Bronchial epithelial cell (primary cell): ENCODE measurements at regions not wholly inside any gene's neighbourhood (a gene's known extent, or its start where the extent isn't known, plus 50 kb on each side); places are given as distances from the start of the nearest gene placed in this dataset.

Experiments
- DNase-seq: peaks from one replicate; pipeline ENCODE4 v3.0.0-alpha.2; 2010; ENCODE audit warnings: low read depth
- FAIRE-seq: peaks from 2 replicates; lab custom pipeline; 2011; peaks lifted over from hg19 to GRCh38; lab: Jason Lieb, UNC
- H3K27me3 ChIP-seq: 2 replicates; pipeline ENCODE4 v1.5.1; 2011; ENCODE audit warnings: low read length; ENCODE audit not compliant: control insufficient read depth, insufficient read depth
- H3K36me3 ChIP-seq: 2 replicates; pipeline ENCODE4 v1.5.1; 2011; ENCODE audit warnings: low read length; ENCODE audit not compliant: control insufficient read depth, insufficient read depth
- H3K4me3 ChIP-seq: 2 replicates; pipeline ENCODE4 v1.5.1; 2011; ENCODE audit warnings: mild to moderate bottlenecking, low read depth, low read length, control low read depth
- TF ChIP-seq, protein P1 (sequence below): IDR thresholded peaks from 2 replicates; pipeline ENCODE4 v1.5.1; 2011; ENCODE audit warnings: mild to moderate bottlenecking, moderate library complexity, low read length, control low read depth, inconsistent platforms; ENCODE audit not compliant: insufficient read depth, severe bottlenecking

DNA sequence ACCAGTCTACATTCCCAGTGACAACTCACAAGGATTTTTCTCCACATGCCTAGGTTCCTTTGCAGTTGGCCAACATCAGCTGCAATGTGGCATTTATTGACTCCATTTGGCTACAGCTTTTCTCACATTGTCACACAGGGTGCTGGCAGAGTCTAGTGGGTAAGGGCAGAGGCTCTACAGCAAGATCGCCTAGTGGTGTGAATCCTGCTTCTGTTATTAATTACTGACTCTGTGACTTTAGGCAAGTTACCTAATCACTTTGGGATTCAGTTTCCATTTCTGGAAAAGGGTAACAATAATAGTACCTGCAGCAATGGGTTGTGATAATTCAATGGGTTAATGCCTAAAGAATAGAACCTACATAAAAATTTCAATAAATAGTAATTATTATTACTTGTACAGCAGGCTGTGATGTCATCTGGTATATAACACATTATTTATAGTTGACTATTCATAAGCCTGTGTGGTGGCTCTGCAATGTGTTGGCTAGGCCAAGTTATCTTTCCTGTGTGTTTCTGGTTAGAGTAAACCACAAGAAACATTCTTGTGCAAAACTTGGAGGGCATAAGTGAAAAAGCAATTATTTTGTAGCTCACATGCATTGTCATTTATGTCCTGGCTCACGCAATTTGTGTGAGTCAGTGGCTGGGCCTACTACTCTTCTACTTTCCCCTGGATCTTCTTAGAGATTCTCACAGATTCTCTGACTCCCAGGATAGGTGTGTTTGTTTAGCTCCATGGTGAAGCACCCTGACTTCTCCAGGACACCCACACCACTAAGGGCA, 59.5 kb downstream of the PTGS2 start:
- TF ChIP-seq, protein P1, sequence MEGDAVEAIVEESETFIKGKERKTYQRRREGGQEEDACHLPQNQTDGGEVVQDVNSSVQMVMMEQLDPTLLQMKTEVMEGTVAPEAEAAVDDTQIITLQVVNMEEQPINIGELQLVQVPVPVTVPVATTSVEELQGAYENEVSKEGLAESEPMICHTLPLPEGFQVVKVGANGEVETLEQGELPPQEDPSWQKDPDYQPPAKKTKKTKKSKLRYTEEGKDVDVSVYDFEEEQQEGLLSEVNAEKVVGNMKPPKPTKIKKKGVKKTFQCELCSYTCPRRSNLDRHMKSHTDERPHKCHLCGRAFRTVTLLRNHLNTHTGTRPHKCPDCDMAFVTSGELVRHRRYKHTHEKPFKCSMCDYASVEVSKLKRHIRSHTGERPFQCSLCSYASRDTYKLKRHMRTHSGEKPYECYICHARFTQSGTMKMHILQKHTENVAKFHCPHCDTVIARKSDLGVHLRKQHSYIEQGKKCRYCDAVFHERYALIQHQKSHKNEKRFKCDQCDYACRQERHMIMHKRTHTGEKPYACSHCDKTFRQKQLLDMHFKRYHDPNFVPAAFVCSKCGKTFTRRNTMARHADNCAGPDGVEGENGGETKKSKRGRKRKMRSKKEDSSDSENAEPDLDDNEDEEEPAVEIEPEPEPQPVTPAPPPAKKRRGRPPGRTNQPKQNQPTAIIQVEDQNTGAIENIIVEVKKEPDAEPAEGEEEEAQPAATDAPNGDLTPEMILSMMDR = no peak
- Histone ChIP-seq H3K36me3 (no peaks in the 10 kb centered on the region), H3K4me3 (no peak overlapping the region), H3K27me3 (no peaks in the 10 kb centered on the region)
- FAIRE-seq (no peak), DNase-seq (peak; percentile 33)

DNA sequence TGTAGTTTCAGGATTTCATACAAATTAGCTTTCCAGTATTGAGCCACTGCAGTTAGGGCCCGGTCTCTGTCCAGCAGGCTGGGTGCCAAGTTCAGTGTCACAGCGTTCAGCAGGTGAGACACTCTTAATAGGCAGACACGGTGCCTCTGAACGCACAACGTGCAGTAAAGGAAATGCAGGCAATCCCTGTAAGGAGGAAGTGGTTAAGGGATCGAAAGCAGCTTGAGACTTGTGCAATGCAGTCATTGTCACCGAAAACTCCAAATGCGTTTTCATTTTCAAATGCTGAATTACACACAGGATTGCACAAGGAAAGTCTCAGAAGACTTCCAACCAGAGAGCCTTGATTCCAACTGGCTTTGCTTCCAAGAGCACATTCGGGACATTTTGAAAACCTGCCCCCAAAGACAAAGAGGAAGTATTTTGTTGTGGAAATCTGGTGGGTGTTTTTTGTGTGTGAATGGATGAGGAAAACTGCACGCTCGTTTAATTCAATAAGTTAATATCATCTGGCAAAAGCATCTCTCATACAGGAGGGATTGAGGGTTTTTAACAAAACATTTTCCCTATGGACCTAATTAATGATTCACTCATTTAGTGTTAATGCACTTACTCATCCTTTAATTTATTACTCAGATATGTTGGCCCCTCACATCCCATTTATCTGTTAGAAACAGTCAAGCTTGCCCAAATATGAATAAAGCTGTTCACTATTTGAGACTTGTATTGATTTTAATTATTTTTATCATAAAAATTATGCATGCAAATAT, 61.6 kb downstream of the PTGS2 start:
- TF ChIP-seq, protein P1 = no peak
- Histone ChIP-seq H3K36me3 (no peaks in the 10 kb centered on the region), H3K4me3 (no peak overlapping the region), H3K27me3 (no peaks in the 10 kb centered on the region)
- FAIRE-seq = no peak
- DNase-seq = peak; percentile 65

- no peaks in the 10 kb centered on the region for H3K27me3 ChIP-seq
- DNase-seq = no peak
- no peak overlapping the region for H3K4me3 ChIP-seq
- no peak for FAIRE-seq
- H3K36me3 ChIP-seq = no peaks in the 10 kb centered on the region
- TF ChIP-seq, protein P1 = no peak
Measured at GRCh38 chr1:186617926-186618325, 62.3 kb downstream of the PTGS2 start.

DNA sequence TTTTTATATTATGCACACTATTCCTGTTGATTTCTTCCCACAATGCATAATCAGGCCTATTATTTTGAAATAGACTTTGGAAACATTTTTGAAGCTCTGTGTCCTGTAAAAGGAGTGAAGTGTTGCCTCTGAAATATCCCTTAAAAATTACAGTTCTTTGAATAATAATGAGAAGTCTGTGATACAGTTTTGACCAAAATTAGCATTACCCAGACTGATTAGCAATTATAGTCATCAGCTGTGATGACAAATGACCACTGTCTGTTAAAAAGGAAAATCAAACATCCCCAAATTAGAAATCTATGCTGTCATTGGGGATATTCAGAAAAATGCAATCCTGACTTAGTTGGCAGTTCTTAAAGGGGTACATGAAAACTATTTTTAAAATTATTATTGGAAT, 63.7 kb downstream of the PTGS2 start:
- no peak for DNase-seq
- TF ChIP-seq, protein P1 = no peak
- FAIRE-seq = no peak
- Histone ChIP-seq H3K27me3 (no peaks in the 10 kb centered on the region), H3K4me3 (no peak overlapping the region), H3K36me3 (no peaks in the 10 kb centered on the region)

GRCh38 chr1:186615332-186615731, 64.9 kb downstream of the PTGS2 start:
- Histone ChIP-seq H3K4me3 (no peak overlapping the region), H3K27me3 (no peaks in the 10 kb centered on the region), H3K36me3 (no peaks in the 10 kb centered on the region)
- FAIRE-seq = no peak
- TF ChIP-seq, protein P1 = no peak
- DNase-seq = peak; percentile 14
